Astrocyte of the spinal cord (primary cell): ENCODE measurements at regions not wholly inside any gene's neighbourhood (a gene's known extent, or its start where the extent isn't known, plus 50 kb on each side); places are given as distances from the start of the nearest gene placed in this dataset.

ENCODE experiments used
- DNase-seq: peaks from one replicate; pipeline ENCODE4 v3.0.0; 2011; ENCODE audit warnings: low read depth, low spot score
- H3K4me3 ChIP-seq: 2 replicates; pipeline ENCODE4 v1.5.1; 2011; ENCODE audit warnings: low read depth, mild to moderate bottlenecking, low read length, moderate library complexity
- CTCF ChIP-seq: IDR thresholded peaks from 2 replicates; pipeline ENCODE4 v1.5.1; 2012; ENCODE audit warnings: low read depth, mild to moderate bottlenecking, low read length, inconsistent platforms
- in situ Hi-C: cut with HindIII; loops from 2 replicates; pipeline ENCODE4 v1.10.0; 2017; ENCODE audit warnings: low sequenced_read_pairs

DNA sequence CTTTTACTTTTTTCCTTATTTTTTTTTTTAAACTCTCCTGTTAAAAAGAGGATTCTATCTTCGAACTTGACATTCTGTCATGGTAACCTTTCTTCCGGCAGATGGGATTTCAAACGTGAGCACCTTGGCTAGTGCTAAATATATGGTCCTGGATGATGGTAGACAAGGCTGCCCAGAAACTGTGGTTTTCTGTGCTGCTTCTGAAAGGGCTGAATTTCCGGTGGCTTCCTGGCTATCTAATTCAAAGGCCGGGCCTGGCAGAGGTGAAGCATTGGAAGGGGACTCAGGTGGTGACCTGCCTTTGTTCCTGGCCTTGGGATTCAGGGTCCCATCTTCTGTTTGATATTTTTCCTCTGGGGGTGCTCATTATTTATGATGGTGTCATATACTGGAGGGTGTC is 118.6 kb upstream of the MYL2 start:
- TF ChIP-seq CTCF, result no peak
- no peak for DNase-seq
- in situ Hi-C loops, result no loop called here
- H3K4me3 ChIP-seq, result no peak overlapping the region

GRCh38 chr12:111038077-111038476 is 117.7 kb upstream of the MYL2 start:
- TF ChIP-seq CTCF, result no peak
- in situ Hi-C loops, result no loop called here
- H3K4me3 ChIP-seq, result no peak overlapping the region
- DNase-seq, result no peak

GRCh38 chr12:111037047-111037446 is 116.7 kb upstream of the MYL2 start:
- in situ Hi-C loops, result no loop called here
- no peak overlapping the region for H3K4me3 ChIP-seq
- no peak for DNase-seq
- no peak for TF ChIP-seq CTCF

DNA sequence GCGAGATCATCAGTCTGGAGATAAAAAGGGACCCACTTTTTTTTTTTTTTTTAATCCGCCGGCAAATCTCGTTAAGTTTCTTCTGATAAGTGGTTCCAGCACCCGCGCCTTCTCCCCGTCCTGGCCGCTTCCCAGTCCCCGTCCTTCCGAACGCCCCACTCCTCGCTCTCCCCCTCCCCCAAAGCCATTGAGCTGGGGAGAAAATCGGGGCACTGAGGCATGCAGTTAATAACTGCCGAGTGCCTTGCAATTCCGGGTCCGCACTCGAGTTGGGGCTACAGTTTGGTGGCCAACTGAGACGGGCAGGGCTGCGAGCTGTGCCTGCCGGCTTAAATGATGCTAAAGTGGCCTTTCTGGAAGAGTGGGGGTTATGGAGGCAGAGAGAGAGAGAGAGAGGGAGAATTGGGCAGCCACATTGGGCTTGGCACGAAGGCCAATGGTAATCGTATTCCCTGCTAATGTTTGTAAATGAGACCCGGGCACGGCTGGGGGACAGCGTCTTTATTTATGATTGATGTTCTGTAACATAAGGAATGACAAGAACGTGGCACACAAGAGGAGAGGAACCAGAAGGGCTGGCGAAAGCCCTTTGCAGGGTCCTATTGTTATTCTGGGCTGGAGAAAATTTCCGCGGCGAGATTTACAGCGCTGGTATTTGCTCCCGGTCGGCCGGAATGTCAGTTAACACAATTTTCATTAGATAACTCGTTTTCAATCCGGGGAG is 115.4 kb upstream of the MYL2 start:
- no peak for DNase-seq
- TF ChIP-seq CTCF, result no peak
- no peak overlapping the region for H3K4me3 ChIP-seq
- in situ Hi-C loops, result no loop called here

DNA sequence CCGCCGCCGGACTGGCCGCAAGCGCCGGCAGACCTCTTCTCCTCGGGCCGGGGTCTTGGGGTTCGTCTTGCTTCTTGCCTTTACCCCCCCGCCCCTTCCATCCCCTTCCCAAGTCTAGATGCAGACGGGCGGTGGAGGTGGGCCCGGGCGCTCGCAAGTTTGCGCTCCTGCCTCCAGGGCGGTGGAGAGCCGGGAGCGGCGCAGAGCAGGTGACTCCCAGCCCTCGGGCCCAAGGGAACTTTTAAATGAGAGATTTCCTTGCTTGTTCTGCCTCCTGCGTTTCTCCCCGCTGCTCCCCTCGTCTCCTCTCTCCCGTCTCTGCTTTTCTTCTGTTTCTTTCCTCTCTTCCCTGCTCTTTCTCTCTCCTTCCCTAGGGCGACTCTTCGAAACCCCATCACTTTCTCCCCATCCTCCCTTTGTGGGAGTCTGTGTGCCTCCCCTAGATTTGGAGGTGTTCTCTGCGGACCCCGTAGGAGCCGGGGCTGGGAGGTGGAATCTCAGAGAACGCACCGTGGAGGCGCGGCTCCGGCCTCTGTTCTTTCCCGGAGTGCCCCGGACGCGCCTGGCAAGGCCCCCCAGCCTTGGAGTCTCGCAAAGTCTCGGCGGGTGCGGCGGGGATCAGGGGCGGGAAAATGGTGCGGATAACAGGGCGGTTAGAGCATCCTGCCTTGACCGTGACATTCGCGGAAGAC is 114.7 kb upstream of the MYL2 start:
- DNase-seq, result no peak
- H3K4me3 ChIP-seq, result no peak overlapping the region
- in situ Hi-C loops, result no loop called here
- no peak for TF ChIP-seq CTCF

DNA sequence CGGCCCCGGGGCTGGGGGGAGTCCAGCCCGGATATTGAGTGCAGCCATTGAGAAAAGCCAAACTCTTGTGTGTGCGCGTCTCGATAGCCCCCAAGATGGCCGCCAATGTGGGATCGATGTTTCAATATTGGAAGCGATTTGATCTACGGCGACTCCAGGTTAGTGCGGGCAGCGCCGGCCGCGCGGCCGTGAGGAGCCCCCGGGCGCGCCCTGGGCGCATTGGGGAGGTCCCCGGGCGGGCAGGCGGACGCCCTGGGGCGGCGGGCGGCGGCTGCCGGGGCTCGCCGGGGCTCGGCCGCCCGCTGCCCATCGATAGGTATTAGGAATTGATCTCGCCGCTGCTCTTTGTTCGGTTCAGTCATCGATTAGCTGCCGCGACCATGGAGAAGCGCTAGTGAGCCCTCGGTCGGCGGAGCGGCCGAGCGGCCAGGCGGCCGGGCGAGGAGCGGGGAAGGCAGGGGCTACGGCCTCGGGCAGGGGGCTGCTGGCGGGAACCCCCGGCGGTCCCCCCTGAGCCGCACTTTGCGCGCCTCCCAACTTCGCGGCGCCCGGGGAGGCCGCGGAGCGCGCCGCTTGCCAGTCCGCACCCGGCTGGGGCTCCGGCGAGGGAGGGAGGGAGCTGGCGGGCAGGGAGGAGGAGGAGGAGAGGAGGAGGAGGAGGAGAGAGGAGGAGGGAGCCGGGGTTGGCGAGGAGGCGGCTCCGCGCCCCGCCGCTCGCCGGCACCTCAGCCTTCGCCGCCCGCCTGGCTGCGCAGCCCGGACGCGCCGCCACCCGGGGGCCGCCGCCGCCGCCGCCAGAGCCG is 113.9 kb upstream of the MYL2 start, which contains the start of gene CUX2:
TSS of gene CUX2 (plus strand) at position 83 of the 803 bp plus-strand sequence.
- no peak within 1 kb of the TSS for H3K4me3 ChIP-seq
- TF ChIP-seq CTCF, result no peak
- in situ Hi-C loops, result no loop called here
- no peak for DNase-seq
